ENCODE measurements at regions not wholly inside any gene's neighbourhood (a gene's known extent, or its start where the extent isn't known, plus 50 kb on each side); places are given as distances from the start of the nearest gene placed in this dataset.

DNA sequence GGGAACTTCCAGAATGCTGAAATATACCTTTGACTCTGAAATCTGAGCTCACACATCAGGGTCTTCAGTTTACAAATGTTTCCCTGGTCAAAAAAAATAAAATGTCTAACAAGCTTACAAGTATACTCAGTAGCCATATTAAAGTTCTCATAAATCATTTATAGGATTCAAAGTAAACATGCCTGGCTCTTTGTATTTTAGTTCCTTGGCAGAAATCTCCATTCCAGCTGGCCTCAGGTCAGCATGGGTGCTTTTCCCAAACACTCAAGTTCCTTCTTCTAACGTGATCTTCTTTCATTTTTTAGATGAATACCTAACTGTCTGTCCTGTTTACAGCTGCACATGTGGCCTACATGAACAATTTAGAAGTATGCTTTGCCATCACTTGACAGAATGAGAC lies 263.2 kb downstream of the GAS1 start:
- no peaks in the 10 kb centered on the region for H3K79me2 ChIP-seq (ENCODE audit: low read depth)
- TF ChIP-seq, protein P1, sequence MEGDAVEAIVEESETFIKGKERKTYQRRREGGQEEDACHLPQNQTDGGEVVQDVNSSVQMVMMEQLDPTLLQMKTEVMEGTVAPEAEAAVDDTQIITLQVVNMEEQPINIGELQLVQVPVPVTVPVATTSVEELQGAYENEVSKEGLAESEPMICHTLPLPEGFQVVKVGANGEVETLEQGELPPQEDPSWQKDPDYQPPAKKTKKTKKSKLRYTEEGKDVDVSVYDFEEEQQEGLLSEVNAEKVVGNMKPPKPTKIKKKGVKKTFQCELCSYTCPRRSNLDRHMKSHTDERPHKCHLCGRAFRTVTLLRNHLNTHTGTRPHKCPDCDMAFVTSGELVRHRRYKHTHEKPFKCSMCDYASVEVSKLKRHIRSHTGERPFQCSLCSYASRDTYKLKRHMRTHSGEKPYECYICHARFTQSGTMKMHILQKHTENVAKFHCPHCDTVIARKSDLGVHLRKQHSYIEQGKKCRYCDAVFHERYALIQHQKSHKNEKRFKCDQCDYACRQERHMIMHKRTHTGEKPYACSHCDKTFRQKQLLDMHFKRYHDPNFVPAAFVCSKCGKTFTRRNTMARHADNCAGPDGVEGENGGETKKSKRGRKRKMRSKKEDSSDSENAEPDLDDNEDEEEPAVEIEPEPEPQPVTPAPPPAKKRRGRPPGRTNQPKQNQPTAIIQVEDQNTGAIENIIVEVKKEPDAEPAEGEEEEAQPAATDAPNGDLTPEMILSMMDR (conservative IDR thresholded peaks at IDR 0.05) = no peak
- TF ChIP-seq EZH2 (IDR thresholded peaks at IDR 0.05; ENCODE audit: low read depth) = no peak
- no peaks in the 10 kb centered on the region for H3K36me3 ChIP-seq (ENCODE audit: low read depth)
- ChIA-PET CTCF (interaction anchor here (0.6 kb wide), 1 partner anchor 32 kb away, joined by 7 read pairs; no protein-coding TSS in a partner anchor), POLR2A (ENCODE audit: unreplicated experiment) (no interaction called here)
- BruUV-seq (replicated peaks) = no TSS peak
- no peak overlapping the region for H3K4me3 ChIP-seq
- no peak for DNase-seq
- H3K27ac ChIP-seq = no peak overlapping the region
- no peaks in the 10 kb centered on the region for H3K9me3 ChIP-seq (ENCODE audit: insufficient read depth, low read depth)
- H3K9me2 ChIP-seq (ENCODE audit: insufficient read depth) = no peaks in the 10 kb centered on the region
- intact Hi-C loops (cut with micrococcal nuclease; ENCODE audit: unreplicated experiment) = no loop called here
- no peaks in the 10 kb centered on the region for H3F3A ChIP-seq (ENCODE audit: insufficient read depth, low read depth)
- no peak overlapping the region for H3K4me2 ChIP-seq
- H3K27me3 ChIP-seq (ENCODE audit: insufficient read depth, low read depth) = no peaks in the 10 kb centered on the region
- no peak overlapping the region for H2AFZ ChIP-seq
- no peaks in the 10 kb centered on the region for H4K20me1 ChIP-seq (ENCODE audit: insufficient read depth)
- H3K4me1 ChIP-seq (replicated peaks; ENCODE audit: insufficient read depth) = no peaks in the 10 kb centered on the region

DNA sequence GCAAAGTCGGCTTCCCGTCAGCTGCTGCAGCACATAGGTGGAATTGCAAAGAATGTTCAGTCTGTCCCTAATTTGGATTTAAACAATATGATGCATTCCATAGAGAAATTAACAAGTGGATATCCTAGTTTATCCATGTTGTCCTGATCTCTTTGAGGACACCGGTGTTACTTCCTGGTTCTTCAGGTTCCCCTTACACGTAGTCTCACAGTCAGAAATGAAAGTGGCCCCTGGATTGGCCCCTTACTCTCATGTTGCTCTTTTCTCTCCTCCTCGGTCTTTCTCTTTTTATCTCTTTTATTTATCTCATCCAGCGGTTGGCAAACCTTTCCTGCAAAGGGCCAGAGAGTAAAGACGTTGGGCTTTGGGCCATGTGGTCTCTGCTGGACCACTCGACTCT lies 265.1 kb downstream of the GAS1 start:
- TF ChIP-seq EZH2 (IDR thresholded peaks at IDR 0.05; ENCODE audit: low read depth) = no peak
- TF ChIP-seq, protein P1 (conservative IDR thresholded peaks at IDR 0.05) = no peak
- no peak overlapping the region for H3K4me3 ChIP-seq

DNA sequence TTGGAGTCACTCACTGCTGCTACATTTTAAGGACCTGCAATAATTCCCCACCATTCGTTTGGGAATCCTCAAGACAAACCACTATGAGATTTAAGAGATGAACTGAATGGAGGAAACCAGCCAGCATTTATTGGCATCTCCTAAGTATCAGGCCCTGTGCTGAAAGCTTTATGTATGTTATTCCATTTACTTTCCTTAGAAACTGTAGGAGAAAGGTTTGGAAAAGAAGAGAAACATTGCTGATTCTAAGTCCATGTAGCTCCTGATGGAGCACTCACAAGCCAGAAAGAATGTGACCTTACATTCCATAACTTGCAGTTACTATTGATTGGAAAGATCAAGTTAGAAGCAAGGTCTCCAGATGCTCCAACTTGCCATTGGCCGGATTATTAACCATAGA lies 267.4 kb downstream of the GAS1 start:
- CTCF ChIA-PET = no interaction called here
- TF ChIP-seq, protein P1 (conservative IDR thresholded peaks at IDR 0.05) = no peak
- no peak for TF ChIP-seq EZH2 (IDR thresholded peaks at IDR 0.05; ENCODE audit: low read depth)
- no TSS peak for BruUV-seq (replicated peaks)

More for the DNA sequence above, 265.1 kb downstream of the GAS1 start:
- H4K20me1 ChIP-seq (ENCODE audit: insufficient read depth) = no peaks in the 10 kb centered on the region
- H3K27ac ChIP-seq = no peak overlapping the region
- DNase-seq = no peak
- no peaks in the 10 kb centered on the region for H3K9me2 ChIP-seq (ENCODE audit: insufficient read depth)
- no peaks in the 10 kb centered on the region for H3K36me3 ChIP-seq (ENCODE audit: low read depth)
- no peak overlapping the region for H2AFZ ChIP-seq
- no peak overlapping the region for H3K4me2 ChIP-seq
- intact Hi-C loops (cut with micrococcal nuclease; ENCODE audit: unreplicated experiment) = no loop called here
- H3K79me2 ChIP-seq (ENCODE audit: low read depth) = no peaks in the 10 kb centered on the region
- H3F3A ChIP-seq (ENCODE audit: insufficient read depth, low read depth) = no peaks in the 10 kb centered on the region
- no peaks in the 10 kb centered on the region for H3K4me1 ChIP-seq (replicated peaks; ENCODE audit: insufficient read depth)
- BruUV-seq (replicated peaks) = no TSS peak
- CTCF ChIA-PET = no interaction called here
- H3K9me3 ChIP-seq (ENCODE audit: insufficient read depth, low read depth) = no peaks in the 10 kb centered on the region
- no peaks in the 10 kb centered on the region for H3K27me3 ChIP-seq (ENCODE audit: insufficient read depth, low read depth)
- POLR2A ChIA-PET (ENCODE audit: unreplicated experiment) = no interaction called here

More for the DNA sequence above, 267.4 kb downstream of the GAS1 start:
- Histone ChIP-seq H3K4me2 (no peak overlapping the region), H3K4me1 (replicated peaks; ENCODE audit: insufficient read depth) (no peaks in the 10 kb centered on the region), H2AFZ (no peak overlapping the region), H3K27me3 (ENCODE audit: insufficient read depth, low read depth) (no peaks in the 10 kb centered on the region), H3K27ac (no peak overlapping the region), H3K9me2 (ENCODE audit: insufficient read depth) (no peaks in the 10 kb centered on the region), H4K20me1 (ENCODE audit: insufficient read depth) (no peaks in the 10 kb centered on the region), H3K4me3 (no peak overlapping the region), H3K36me3 (ENCODE audit: low read depth) (no peaks in the 10 kb centered on the region), H3F3A (ENCODE audit: insufficient read depth, low read depth) (no peaks in the 10 kb centered on the region), H3K79me2 (ENCODE audit: low read depth) (no peaks in the 10 kb centered on the region), H3K9me3 (ENCODE audit: insufficient read depth, low read depth) (no peaks in the 10 kb centered on the region)
- DNase-seq = no peak
- POLR2A ChIA-PET (ENCODE audit: unreplicated experiment) = no interaction called here
- intact Hi-C loops (cut with micrococcal nuclease; ENCODE audit: unreplicated experiment) = no loop called here

All from PC-9 (cell line).